Renal cortical epithelial cell (primary cell): ENCODE measurements at regions not wholly inside any gene's neighbourhood (a gene's known extent, or its start where the extent isn't known, plus 50 kb on each side); places are given as distances from the start of the nearest gene placed in this dataset.

Source experiments
- DNase-seq: peaks from one replicate; pipeline ENCODE4 v3.0.0-alpha.2; 2011; ENCODE audit warnings: low read depth

DNA sequence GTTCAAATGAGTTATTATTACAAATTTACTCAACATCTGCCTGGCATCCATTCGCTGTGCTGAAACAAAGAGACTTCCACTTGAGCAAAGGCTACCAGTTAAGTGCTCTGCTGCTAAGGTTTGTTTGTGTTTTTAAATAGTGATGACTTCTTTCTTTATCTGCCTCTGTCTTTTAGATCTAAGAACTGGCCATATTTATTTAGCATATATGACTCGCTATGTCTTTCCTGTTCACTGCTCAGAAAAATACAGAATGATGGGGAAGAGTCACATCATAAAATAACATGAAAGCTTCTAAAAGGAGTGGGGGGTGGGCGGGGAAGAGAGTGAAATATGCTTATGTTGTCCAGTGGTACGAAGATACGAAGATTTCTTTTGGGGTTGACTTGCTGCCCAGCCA lies 322.2 kb downstream of the GPAT3 start:
- no peak for DNase-seq

DNA sequence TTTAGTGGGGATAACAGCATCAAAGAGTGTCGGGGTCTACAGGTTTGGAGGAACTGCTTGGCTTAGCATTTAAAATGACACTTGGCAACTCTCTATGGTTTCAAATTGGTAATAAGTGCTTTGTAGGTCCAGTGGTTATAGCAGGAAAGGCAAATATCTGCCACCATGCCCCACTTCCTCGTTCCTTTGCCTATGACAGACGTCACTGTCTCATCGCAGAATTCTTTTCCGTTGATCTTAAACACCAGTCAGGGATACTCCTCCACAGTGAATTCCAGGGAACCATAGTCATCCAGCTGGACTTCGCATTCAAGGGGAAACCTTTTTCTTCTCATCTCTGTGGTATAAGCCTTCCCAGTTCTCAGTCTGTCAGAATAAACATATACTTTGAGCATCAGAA lies 319.1 kb downstream of the GPAT3 start:
- peak; percentile 96 for DNase-seq

DNA sequence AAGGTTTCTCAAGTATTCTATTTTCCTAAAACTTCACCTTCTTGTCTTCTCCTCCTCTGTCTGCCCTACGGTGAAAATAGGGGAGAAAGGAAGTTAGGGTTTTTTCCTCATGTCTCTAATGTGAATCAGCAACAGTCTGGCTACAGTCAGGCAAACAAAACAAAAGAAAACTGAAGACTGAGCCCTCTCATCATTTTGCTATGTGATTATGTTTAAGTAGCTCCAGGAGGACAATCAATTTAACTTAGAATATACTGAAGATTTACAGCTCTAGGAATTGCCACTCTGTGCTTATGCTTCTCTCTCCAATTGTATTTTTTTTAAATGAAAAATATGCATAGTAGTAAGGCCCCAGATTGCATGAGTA lies 316.2 kb downstream of the GPAT3 start:
- peak; percentile 83 for DNase-seq

DNA sequence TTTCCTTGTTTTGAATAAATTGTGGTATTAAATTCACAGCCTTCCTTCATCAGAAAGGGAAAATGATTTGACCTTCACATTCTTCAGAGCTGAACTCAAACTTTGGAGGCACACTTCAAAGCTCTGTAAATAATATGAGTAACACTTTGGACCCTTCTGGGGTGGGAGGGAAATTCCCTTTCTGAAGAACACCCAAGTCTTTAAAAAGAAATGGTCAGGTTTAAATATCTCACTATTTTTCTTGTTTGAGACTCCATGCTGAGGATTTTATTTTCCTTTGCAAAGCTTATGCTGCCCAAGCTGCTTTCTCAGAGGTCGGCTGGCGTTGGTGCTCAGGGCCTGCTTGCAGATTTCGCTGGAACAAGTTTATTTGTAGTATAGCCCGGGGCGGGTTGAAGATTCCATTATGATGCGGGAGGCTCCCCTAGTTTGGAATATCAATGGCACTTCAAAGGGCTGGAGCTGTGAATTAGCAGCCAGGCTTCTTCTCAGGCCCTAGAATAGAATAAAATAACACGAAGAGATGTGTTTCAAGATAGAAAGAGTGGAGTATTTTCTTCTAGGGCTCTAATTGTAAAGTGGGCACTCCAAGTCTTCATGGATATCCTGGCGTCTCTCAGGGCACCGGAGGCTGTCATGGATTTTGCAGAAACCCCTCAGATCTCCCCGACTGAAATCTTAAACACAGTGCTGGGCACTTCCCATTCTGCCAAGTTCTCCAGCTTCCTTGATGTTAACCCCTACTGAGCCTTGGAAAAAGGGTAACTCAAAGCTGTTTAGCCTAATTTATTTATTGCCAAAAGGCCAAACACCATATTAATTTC lies 315.6 kb downstream of the GPAT3 start:
- peak; percentile 90 for DNase-seq

DNA sequence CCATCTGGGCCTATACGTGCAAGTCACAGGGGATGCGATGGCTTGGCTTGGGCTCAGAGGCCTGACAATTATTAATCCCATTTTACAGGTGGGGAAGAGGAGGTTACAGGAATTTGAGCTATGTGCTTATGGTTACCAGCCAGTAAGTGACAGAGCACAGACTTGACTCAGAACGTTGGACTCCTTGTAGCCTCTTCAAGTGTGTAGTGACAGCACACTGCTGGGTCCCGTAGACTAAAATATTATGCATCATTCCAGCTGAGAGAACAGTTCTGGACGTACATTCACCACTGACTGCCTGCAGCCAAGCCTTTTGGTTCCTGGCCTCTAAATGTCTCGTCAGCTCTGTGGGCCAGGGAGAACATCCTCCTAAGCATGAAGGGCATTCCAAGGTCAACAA lies 314.5 kb downstream of the GPAT3 start:
- DNase-seq, result peak; percentile 80

DNA sequence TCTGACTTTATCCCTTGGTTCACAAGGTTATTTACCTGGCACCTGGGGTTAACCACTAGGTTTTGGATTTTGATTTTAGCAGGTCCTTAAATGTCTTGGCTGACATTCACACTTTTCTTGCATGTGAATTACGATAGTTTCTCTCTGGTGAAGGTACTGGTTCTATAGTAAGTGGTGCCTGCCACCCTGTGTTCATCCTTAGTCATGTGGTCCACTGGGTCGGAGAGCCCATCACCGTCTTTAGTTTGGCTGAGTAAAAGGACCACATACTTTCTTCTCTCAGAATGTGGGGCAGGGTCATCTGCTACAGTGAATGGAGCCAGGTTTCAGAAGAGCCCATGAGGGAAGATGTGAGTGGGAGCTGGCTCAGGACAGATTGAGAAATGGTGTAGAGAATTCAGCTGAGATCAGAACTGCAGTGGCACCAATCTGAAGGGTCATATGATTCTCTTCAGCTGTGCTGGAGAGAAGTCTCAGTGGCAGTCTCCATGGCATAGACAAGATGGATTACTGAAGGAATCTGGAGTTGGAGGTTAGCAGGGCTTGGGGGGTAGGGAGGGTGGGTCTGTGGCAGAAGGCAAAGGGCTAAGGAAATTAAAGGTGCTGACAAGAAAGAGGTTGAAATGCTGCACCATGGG lies 310.4 kb downstream of the GPAT3 start:
- no peak for DNase-seq

DNA sequence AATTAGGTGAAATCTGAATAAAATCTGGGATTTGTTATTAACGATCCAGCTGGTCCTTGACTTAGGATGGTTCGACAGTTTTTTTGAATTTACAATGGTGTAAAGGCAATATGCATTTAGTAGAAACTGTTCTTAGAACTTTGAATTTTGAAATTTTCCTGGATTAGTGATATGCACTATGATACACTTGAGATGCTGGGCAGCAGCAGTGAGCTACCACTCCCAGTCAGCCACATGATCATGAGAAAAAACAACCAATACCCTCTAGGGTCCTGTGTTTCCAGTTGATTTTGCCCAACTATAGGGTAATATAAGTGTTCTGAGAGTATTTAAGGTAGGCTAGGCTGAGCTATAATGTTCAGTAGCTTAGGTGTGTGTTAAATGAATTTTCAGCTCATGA lies 303.7 kb downstream of the GPAT3 start:
- DNase-seq, result no peak

DNA sequence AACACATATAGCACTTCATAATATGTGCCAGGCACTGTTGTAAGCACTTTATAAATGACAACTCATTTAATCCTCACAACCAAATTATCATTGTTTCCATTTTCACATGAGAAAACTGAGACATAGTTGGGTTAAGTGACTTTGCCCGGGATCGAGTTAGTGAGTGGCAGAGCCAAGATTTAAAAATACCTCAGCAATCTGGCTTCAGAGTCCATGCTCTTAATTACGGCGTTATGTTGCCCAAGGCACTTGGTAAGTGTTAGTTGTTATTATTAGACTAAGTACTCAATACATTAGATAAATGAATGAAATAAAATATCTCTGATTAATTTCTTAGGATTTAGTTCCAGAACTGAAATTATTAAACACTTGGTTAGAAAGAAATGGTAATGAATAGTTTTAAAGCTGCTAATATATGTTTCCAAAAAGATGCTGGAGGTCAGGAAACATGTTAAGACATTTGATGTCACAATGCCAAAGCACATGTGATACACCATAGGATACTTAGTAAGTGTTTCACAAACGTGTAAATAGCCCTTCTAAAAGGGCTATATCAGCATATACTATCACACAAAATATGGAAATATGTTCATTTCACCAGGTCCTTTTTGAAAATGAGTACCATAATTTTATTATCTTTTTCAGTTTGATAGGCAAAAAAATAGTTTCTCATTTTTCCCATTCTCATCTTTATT lies 301.9 kb downstream of the GPAT3 start:
- no peak for DNase-seq

DNA sequence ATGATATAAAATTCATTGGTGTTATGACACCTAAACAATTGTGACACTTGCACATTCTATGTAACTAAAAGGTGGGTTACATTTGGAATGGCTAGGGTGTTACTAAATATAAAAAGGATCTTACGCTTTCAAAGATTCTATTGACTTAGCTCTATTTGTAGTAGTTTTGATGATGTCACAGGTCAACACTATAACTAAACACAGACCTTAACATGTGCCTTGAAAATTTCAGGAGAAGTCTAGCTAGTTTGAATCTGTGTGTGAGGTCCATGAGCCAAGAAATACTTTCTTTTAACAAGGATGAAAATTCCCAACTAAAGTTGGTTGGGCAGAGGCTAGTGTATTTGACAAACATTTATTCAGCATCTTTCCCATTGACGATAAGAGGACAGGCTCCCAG lies 298.0 kb downstream of the GPAT3 start:
- DNase-seq, result no peak

DNA sequence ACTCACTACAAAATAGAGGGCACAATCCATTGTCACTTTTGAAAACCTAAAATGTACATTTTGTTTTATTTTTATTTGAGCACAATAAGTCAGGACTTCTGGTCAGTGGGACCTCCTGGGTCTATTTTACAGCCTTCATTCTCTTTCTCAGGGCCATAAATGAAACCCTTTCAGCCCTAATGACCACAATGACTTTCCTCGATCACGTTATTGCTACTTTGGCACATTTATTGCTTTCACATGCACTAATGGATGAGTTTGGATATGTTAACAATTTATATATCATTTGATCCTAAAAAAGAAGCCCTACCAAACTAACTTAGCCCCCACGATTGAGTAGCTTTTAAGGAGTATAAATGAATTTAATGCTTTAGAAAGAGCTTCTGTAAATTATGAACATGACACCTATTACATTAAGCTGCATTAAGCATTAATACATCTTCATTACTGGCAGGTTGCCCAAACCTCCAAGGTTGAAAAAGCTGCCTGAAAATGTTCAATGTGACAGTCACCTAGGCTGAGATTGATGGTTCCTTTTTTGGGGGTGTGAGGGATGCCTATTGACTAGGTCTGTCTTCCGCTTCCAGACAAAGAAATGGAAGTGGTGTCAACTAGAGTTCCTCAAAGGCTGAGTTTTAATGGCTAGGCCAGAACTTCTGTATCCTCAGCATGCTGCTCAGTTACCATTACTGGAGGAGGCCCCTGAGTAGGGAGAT lies 296.4 kb downstream of the GPAT3 start:
- no peak for DNase-seq

DNA sequence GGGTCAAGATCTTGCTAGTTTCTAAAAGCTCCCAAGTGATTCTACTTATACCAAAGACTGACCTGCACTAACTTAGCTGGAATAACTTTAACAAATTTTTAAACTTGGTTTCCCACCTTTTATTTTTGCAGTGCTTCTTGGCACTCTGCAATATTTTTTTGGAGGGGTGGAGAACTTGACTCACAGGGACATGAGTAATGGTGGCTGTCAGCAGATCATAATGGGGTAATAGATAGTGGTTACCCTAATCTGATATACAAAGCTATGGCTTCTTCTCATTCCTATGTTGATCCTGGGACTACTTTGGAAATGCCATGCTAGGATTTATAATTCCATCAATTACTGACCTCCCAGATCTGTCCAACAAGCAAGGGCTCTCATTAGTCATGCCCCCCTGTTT lies 295.7 kb downstream of the GPAT3 start:
- DNase-seq, result no peak

DNA sequence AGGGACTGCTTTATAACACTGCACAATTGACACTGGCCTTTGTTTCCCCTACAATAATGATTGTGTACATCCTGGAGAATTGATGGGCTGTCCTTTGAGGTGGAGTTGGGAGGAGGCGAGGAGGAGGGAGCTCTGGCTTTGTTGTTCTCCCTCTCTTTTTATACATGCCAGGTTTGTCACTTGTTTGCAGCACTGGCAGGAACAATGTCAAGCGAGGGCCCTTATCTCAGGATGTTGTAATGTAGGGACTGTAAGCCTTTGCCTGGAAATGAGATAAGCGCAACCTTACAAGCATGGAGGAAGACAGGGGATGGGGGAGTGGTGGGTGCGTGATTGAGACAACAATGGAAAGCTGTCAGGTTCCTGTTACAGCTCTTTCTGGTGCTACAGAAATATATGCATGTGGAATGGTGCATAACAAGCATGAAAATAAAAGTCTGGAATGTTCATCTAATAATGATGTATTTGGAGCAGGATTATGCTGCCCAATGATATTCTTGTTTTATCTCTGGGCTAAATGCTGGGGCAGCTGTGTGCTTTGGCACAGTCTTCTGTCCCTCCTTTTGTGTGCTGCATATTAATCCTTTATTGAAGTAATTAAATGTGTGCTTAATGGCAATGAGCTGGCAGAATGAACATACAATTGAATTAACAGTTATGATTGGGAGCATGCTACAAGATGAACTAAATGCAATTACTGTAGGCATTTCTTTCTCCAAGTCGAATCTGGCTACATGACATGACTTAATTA lies 294.4 kb downstream of the GPAT3 start:
- no peak for DNase-seq

DNA sequence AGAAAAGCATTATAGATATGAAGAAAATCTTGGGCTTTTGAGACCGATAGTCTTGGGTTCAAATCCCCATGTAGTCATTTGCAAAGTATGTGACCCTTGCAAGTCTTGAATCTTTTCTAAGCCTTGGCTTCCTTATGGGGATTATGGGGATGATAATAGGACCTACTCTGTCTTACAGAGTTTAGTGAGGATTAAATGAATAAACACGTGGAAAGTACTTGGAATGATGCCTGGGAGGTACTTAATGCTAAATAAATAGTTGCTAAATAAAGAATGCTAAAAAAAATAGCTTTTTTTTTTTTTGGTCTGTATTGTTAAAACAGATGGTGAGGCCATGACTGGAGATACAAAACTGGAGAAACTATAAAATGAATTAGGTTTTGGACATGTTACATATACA lies 292.7 kb downstream of the GPAT3 start:
- no peak for DNase-seq

DNA sequence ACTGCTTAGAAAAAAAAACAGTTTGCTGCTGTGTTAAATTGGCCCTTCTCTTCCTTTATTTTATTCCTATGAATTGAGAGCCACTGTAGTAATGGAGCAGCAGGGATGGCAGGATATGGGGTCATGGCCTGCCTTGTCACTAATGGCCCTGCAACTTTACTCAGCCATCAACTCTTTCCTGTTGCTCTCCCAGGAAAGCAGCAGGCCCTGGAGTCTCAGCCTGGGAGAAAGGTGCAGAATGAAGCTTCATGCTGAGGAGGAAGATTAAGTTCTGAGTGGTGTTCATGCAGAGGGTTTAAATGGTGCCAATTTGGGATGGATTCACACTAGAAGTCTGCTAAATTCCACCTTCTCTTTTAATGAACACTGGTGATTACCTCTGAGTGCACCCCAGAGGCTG lies 285.6 kb downstream of the GPAT3 start:
- DNase-seq, result no peak

DNA sequence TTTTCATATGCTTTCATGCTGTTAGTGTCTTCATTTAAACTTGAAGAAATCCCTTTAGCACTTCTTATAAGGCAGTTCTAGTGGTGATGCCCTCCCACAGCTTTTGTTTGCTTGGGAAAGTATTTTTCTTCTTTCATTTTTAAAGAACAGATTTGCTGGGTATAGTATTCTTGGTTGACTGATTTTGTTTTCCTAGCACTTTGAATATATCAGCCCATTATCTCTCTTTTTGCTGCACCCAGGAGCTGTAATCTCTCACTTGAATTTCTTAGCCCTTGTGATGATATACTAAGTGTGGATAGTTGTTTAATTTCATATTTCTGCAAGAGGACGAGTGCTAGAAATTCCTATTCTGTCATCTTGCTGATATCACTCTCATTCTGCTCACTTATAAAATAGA lies 283.7 kb downstream of the GPAT3 start:
- DNase-seq, result no peak

DNA sequence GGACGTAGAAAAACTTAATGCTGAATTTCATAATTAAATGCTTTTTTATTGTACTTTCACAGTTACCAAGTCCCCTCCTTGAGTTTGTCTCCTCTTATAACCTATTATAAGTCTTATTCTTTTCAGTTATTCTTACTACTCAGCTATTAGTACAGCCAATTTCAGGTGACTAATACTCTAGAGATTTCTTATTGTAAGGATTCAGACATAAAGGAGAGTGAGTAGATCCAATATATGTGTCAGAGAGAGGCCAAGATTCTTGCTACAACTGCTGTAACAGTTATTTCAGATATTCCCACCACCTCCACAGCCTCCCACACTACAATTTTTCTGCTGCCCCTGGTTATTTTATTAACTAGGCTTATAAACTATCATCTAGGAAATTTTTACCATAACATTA lies 274.5 kb downstream of the GPAT3 start:
- DNase-seq, result no peak

DNA sequence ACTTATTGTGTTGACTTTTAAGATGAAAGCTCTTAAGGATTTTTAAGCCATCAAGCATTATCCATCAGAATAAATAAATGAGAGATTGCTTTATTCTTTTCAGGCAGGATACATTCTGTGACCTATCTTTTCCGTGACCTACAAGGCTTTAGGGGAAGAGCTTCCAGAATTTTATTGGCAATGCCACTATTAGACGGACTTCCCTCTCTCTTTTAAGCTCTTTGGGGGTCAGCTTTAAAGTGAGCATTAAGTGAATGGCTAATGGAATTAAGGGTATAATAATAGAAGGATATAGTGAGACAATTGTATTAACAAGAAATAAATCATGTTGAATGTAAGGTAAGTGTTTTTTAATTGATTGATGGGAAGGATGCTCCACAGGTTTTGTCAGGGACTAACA lies 273.7 kb downstream of the GPAT3 start:
- DNase-seq, result no peak

DNA sequence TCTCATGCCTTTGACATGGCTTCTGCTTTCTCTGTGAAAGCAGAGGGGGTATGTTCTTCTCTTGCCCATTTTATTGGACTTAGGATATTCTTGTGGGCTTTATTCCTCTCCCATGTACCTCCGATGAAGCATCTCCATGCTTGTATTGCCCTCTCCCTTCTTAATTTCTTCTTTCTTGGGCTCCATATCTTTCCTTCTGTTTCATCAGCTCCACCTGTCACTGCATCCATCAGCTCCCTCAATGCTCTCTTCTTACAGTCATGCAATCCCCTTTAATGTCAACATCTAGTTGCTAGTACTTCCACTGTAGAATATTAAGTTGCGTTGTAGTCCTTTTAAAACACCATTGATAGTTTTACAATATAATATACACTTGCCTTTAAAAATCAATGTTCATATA lies 257.6 kb downstream of the GPAT3 start:
- DNase-seq, result no peak

DNA sequence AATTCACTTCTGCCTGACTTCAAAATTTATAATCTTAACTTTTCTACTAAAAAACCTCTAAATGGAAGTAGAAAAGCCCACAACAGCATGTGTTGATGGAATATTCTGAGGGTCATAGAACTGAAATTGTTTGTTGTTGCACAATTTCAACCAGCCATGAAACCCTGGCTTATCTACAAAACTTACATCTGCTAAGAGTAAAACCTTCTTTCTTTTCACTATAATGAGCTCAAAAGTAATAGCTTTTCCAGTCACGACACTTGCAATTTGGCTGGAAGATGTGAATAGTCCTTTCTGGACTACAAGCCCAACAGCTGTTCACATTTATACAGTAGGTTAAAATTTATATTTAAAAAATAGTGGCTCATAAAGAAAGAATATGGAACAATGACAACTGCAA lies 250.0 kb downstream of the GPAT3 start:
- no peak for DNase-seq

DNA sequence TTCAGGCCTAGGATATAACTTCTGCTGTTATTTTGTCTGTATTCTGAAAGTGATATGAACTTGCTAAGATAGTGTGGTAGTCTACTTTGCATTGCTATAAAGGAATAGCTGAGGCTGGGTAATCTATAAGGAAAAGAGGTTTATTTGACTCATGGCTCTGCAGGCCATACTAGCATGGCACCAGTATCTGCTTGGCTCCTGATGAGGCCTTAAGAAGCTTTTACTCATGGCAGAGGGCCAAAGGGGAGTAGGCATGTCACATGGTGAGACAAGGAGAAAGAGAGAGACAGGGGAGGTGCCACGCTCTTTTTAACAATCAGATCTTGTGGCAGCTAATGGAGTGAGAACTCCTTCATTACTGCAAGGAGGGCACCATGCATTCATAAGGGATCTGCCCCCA lies 247.3 kb downstream of the GPAT3 start:
- DNase-seq, result no peak

DNA sequence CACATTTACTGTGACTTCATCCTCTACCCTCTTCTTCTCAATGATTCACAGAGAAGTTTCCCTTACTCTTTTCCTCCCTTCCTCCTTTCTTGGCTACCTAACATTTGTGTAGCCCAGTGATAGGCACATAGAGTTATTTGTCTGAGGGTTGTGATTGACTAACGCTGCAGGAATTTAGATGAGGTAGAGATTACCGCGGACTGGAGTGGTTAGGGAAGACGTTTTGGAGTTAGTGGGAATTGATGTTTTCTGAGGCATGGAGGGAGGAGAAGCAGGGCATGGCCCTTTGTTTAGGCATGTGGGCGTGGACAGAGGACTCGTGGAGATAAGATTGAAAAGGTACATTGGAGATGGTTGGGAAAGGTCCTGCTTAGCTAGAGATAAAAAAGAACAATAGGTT lies 246.7 kb downstream of the GPAT3 start:
- DNase-seq, result peak; percentile 2

DNA sequence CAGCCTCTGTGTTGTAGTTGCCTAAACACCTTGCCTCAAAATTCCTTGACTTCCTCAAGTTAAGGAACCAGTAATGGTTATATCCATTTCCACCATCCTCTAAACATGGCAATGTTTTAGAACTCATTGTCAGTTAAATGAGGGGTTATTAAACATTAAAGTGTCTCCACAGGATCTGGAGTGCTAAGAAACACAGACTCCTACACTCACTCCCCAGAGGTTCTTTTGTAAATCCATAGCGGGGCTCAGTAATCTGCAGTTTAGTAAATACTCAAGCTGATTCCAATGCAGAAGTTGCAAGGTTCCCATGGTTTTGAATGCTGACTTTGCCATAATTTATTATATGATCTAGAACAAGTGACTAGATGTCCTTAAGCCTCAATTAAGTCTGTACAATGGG lies 245.5 kb downstream of the GPAT3 start:
- no peak for DNase-seq
